Fibroblast of skin of right biceps (primary cell): ENCODE measurements at regions not wholly inside any gene's neighbourhood (a gene's known extent, or its start where the extent isn't known, plus 50 kb on each side); places are given as distances from the start of the nearest gene placed in this dataset.
"Not testable (repeated sequence)": the region's sequence is repeated elsewhere in the genome, so short reads cannot be mapped to it uniquely, and the experiment has no call there.

Experiments used
- DNase-seq: peaks from one replicate; pipeline ENCODE4 v3.0.0-alpha.2; 2013

DNA sequence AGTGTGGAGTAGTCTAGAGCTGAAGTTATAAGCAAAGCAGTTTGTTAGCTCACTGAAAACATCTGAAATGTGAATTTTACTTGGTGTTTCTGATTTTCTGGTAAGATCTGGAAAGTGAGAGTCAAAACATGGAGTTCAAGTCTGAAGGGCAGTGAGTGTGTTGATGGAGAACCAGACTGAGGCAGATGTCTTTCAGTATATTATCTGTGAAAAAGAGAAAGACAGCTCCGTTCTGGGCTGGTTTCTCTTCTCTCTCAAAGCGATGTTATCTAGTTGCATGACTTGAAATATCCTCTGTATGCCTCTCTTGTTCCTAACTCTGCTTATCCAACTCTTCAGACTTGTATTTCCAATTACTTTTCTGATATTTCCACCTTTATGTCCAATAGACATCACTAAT is 381.9 kb upstream of the RGS6 start:
- no peak for DNase-seq

- DNase-seq, result peak; percentile 92
Observed at GRCh38 chr14:71551291-71551950, 380.8 kb upstream of the RGS6 start.

DNA sequence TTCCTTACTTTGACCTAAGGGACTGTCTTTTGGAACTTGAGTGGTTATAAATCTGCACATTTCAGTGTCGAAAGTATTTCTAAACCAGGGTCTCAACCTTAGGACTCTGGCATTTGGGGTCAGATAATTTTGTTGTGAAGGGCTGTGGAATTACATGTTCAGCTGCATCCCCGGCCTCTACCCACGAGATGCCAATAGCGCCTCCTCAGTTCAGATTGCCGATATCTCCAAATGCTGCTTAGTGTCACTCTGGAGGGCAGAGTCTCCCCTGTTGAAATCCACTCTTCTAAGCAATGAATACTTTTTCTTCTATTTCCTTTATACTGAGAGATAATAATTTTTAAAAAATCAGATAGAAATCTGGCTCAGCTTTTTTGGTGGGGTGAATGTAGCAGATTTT is 379.4 kb upstream of the RGS6 start:
- DNase-seq, result no peak

GRCh38 chr14:71553779-71554178 is 378.4 kb upstream of the RGS6 start:
- DNase-seq, result no peak

DNA sequence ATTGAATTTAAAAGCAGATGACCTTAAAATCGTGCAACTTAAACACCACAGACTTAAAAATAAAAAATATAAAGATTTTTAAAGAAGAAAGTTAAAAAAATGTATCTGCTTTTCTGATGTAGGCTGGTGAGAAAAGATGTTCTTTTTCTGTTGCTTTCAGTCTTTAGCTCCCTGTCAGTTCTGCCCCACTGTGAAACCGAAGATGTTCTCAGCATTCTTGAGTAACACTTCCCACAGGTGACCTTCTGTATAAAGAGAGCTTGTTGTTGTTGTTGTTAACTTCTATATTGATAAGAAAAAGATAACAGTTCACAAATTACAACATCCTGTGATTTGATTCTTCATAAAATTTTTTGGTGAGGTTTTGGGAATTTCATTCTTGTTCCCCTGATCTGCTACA is 377.9 kb upstream of the RGS6 start:
- DNase-seq, result no peak

GRCh38 chr14:71554959-71555612 is 377.1 kb upstream of the RGS6 start:
- no peak for DNase-seq

DNA sequence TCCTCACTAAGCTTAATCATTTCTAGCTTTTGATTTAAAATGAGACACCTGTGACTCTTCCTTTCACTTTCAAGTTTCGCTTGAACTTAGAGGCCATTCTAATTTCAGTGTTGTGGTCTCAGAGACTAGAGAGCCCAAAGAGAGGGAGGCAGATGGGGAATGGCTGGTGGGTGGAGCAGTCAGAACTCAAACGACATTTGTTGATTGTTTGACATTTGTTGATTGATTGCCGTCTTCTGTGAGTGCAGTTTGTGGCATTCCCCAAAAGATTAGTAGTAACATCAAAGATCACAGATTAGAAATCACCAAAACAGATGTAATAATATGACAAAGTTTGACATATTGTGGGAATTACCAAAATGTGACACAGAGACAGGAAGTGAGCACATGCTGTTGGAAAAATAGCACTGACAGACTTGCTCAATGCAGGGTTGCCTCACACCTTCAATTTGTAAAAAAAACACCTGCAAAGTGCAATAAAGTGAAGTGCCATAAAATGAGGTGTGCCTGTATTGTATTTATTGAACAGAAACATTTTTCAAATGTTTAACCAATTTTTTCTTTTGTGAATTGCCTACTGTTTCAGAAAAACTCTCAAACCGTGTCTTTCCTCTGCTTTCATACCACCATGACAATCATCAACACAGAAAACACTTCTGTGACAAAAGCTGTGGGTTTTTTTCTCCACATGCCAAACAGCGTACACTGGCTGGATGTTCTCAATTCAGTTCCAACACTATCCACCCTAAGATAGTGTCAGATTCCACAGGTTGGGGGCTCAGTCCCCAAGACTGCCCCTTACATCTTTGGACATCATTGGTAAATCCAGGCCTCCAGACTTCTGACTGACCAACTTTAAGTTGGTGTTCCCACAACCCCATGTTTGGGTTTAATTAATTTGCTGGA is 376.3 kb upstream of the RGS6 start:
- DNase-seq, result peak; percentile 53

GRCh38 chr14:71556730-71557129 is 375.5 kb upstream of the RGS6 start:
- no peak for DNase-seq

DNA sequence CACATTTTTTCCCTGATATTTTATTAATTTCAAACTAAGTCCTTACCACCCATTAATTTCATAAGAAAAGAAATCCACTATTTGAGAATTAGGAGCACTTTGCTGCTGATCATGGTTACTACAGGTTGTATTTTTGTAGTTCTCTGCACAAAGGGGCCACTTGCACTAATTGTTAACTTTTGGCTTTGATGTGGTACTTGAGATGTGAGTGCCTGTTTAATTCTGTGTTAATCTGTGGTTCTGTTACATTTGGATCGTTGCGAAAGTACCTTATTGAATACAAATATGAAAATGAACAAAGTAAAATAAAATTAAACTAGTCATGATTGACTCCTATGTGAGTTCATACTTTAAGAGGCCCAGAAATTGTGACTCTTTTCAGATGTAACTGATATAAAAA is 374.9 kb upstream of the RGS6 start:
- DNase-seq, result no peak

DNA sequence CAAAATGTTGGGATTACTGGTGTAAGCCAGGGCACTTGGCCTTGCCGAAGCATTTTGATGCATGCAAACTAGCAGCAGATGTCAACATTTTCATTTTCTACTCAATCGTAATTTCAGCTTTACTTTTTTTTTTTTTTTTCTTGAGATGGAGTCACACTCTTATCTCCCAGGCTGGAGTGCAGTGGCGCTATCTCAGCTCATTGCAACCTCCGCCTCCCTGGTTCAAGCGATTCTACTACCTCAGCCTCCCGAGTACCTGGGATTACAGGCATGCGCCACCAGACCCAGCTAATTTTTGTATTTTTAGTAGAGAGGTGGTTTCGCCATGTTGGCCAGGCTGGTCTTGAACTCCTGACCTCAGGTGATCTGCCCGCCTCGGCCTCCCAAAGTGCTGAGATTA is 373.3 kb upstream of the RGS6 start:
- DNase-seq, result not testable (repeated sequence)

DNA sequence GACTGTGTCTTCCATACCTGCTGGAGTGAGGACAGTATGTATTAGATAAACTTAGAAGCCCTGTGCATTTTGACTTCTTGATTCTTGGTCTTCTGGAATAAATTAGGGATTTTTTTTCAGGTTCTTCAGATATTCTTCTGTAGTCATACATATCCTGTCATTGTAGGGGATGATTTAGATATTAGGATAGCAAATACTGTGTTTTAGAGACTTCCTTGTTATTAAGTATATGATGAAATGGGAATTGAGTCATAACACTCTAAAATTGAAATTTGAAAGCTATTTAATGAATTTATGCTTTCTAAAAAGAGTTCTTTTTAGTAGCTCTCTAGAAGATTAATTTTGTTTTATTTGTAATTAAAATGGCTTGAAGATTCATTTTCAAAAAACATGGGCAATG is 371.5 kb upstream of the RGS6 start:
- DNase-seq, result no peak

- no peak for DNase-seq
Observed at GRCh38 chr14:71563492-71564153, 368.6 kb upstream of the RGS6 start.

GRCh38 chr14:71566276-71566675 is 366.0 kb upstream of the RGS6 start:
- DNase-seq, result no peak

- DNase-seq, result not testable (repeated sequence)
Observed at GRCh38 chr14:71567499-71568133, 364.6 kb upstream of the RGS6 start.

- peak; percentile 93 for DNase-seq
Observed at GRCh38 chr14:71574976-71575375, 357.3 kb upstream of the RGS6 start.

DNA sequence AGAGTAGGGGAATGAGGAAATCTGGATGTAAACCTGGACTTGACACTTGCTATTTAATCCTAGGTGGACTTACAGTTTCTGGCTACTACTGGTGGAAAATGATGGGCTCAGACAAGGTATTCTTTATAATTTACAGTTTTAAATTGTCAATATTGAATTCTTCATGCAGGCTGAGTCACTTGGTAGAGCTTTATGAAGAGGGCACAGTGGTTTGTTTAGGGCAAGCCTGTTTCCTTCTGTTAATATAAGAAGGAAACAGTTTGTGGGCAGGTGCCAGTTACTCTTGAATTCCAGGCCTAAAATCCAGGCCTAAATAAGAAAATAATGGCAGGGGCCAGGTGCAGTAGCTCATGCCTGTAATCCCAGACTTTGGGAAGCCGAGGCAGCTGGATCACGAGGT is 355.8 kb upstream of the RGS6 start:
- no peak for DNase-seq

GRCh38 chr14:71579331-71579730 is 352.9 kb upstream of the RGS6 start:
- DNase-seq, result no peak

DNA sequence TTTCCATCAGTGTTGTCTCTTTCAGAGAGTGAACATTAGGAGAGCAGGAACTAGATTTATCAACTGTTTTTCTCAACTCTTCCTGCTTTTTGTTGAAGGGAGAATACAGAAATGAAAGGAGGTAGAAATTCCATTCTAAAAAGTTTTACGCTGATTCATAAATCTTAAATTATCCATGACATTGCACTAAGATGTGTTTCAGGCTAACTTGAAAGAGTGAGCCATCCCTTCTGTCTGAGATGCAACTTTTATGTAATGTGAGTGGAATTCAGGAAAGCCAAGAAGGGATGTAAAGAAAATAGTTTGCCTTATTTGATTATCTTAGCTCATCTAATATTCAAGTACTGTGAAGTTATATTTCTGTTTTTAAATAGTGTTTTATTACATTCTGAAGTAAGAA is 349.5 kb upstream of the RGS6 start:
- peak; percentile 93 for DNase-seq

DNA sequence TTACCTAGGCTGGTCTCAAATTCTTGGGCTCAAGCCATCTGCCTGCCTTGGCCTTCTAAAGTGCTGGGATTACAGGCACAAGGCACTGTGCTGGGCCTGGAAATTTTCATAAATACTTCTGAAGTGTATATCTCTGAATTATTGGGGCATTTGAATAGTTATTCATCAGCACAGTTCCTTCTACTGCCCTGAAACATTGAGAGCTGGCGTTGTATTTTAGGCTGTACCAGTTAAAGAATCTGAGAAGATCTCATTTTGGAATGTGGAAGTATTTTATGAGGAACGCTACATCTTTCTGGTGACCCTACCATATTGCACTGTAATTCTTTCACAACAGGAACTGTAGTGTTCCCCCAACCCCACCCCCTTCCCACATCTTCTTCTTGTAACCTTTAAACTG is 349.0 kb upstream of the RGS6 start:
- no peak for DNase-seq

DNA sequence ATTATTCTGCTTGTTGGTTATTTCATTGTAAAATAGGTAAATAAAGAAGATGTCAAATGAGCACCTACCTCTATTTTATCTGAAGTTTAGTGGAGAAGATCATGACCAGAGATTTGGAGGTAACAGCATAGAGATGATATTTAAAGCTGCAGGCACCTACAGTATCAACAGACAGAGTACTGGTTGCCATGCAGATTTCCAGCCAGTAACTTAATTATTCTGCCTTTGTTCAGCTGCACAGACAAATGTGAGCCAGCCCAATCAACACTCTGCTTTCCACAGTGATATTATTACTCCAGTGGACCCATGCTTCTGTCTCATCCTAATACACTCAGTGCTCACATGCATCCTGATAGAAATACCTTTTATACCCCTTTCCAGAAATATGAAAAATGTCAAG is 348.5 kb upstream of the RGS6 start:
- DNase-seq, result no peak

DNA sequence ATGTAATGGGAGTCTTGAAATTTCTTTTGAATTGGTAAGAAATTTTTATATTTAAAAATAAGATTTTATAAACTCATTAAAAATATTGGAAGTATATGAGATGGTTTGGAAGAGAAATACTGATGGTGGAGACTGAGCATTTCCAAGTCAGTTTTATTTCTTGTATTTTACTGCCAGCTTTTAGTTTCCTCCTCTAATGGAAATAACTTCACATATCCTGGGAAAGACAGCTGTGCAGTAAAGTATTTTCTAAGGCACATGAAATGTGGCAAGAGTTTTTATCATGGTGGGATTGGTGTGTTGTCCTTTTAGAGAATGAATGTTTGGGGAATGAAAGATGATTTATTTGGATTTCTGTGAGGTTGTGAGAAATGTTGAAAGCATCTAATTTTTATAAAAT is 346.9 kb upstream of the RGS6 start:
- DNase-seq, result no peak

- peak; percentile 57 for DNase-seq
Observed at GRCh38 chr14:71586131-71586897, 345.9 kb upstream of the RGS6 start.
